H1 (cell line): ENCODE measurements at regions not wholly inside any gene's neighbourhood (a gene's known extent, or its start where the extent isn't known, plus 50 kb on each side); places are given as distances from the start of the nearest gene placed in this dataset.
A peak's percentile ranks its signal among the peaks of the same experiment; 100 is the strongest.

Source experiments
- CTCF ChIA-PET: fragments of 300-600 bp; sonication (Branson Sonifier 250); formaldehyde crosslinking; loops from one replicate; lab custom pipeline; 2021; ENCODE audit not compliant: partially characterized antibody; lab: Charles Lee
- POLR2A ChIA-PET: fragments of 300-600 bp; sonication (Branson Sonifier 250); formaldehyde crosslinking; loops from one replicate; lab custom pipeline; 2021; ENCODE audit warnings: inconsistent platforms; ENCODE audit not compliant: partially characterized antibody; lab: Charles Lee
- DNase-seq, 2 experiments: peaks; one replicate each; pipeline versions ENCODE4 v3.0.0 to v3.0.0-alpha.2; 2010 to 2022; ENCODE audit warnings: low spot score in 2 of 2, low read depth in 1 of 2, mixed read lengths in 1 of 2
- FAIRE-seq: peaks from 2 replicates; lab custom pipeline; 2011; peaks lifted over from hg19 to GRCh38; lab: Jason Lieb, UNC
- H2AFZ ChIP-seq: 2 replicates; pipeline ENCODE4 v1.8.1; 2012; ENCODE audit warnings: low read length, inconsistent platforms
- H2AK5ac ChIP-seq: 2 replicates; pipeline ENCODE4 v1.6.1; 2013; ENCODE audit warnings: low read depth, low read length
- H2BK120ac ChIP-seq: replicated peaks from 2 replicates; pipeline ENCODE3; 2013; ENCODE audit warnings: low read depth, low read length, inconsistent platforms
- H2BK12ac ChIP-seq: 2 replicates; pipeline ENCODE4 v1.6.1; 2013; ENCODE audit warnings: low read depth, low read length
- H2BK15ac ChIP-seq: 2 replicates; pipeline ENCODE4 v1.6.1; 2013; ENCODE audit warnings: low read length
- H2BK20ac ChIP-seq: 2 replicates; pipeline ENCODE4 v1.6.1; 2013; ENCODE audit warnings: low read length
- H2BK5ac ChIP-seq: 2 replicates; pipeline ENCODE4 v1.6.1; 2013; ENCODE audit warnings: low read depth, low read length
- H3K14ac ChIP-seq: 2 replicates; pipeline ENCODE4 v1.6.1; 2013; ENCODE audit warnings: inconsistent platforms; ENCODE audit not compliant: insufficient read length
- H3K18ac ChIP-seq: 2 replicates; pipeline ENCODE4 v1.6.1; 2013; ENCODE audit warnings: low read length; ENCODE audit errors: extremely low read depth
- H3K23ac ChIP-seq: 2 replicates; pipeline ENCODE4 v1.6.1; 2013; ENCODE audit warnings: inconsistent platforms; ENCODE audit not compliant: insufficient read length
- H3K23me2 ChIP-seq: 2 replicates; pipeline ENCODE4 v1.6.1; 2013; ENCODE audit warnings: low read depth, low read length
- H3K27ac ChIP-seq: 2 replicates; pipeline ENCODE4 v1.6.1; 2011; ENCODE audit warnings: low read depth, low read length, inconsistent platforms
- H3K27me3 ChIP-seq, 4 experiments: replicated peaks in 1 of 4; 1 replicate in 1 of 4; 2 replicates in 3 of 4; pipeline versions ENCODE4 v1.6.1 to v1.8.1; 2011 to 2013; ENCODE audit warnings: low read length in 3 of 4, mild to moderate bottlenecking in 3 of 4, inconsistent platforms in 2 of 4, mixed read lengths in 2 of 4, moderate library complexity in 1 of 4; ENCODE audit not compliant: control insufficient read depth in 3 of 4, insufficient read depth in 3 of 4; ENCODE audit errors: extremely low read depth in 1 of 4
- H3K36me3 ChIP-seq, 4 experiments: 2 replicates each; pipeline versions ENCODE4 v1.6.1 to v1.8.1; 2011 to 2013; ENCODE audit warnings: mild to moderate bottlenecking in 4 of 4, low read length in 3 of 4, moderate library complexity in 2 of 4, control low read depth in 1 of 4, inconsistent platforms in 1 of 4; ENCODE audit not compliant: insufficient read depth in 4 of 4, control insufficient read depth in 2 of 4
- H3K4ac ChIP-seq: replicated peaks from 2 replicates; pipeline ENCODE3; 2013; ENCODE audit warnings: low read length, low read depth, mixed read lengths, inconsistent platforms; ENCODE audit not compliant: insufficient read length
- H3K4me1 ChIP-seq, 4 experiments: replicated peaks in 1 of 4; 1 replicate in 1 of 4; 2 replicates in 3 of 4; pipeline versions ENCODE4 v1.6.1 to v1.8.1; 2011 to 2013; ENCODE audit warnings: low read length in 3 of 4, inconsistent platforms in 2 of 4, mixed read lengths in 1 of 4; ENCODE audit not compliant: insufficient read depth in 4 of 4, control insufficient read depth in 3 of 4
- H3K4me2 ChIP-seq, 2 experiments: 2 replicates each; pipeline versions ENCODE4 v1.6.1 to v1.8.1; 2011 to 2013; ENCODE audit warnings: low read depth in 2 of 2, low read length in 2 of 2, control low read depth in 1 of 2, inconsistent platforms in 1 of 2, mild to moderate bottlenecking in 1 of 2; ENCODE audit not compliant: insufficient read depth in 1 of 2
- H3K4me3 ChIP-seq, 4 experiments: fragments of 200-600, 300-600 bp in 1 of 4; sonication (generic), shearing (Covaris generic), sonication (Bioruptor Twin) in 1 of 4; 2 replicates each; pipeline versions ENCODE4 v1.5.1 to v1.8.1; 2011 to 2016; ENCODE audit warnings: low read length in 4 of 4, low read depth in 3 of 4, control low read depth in 2 of 4, inconsistent platforms in 2 of 4, mild to moderate bottlenecking in 2 of 4, mixed read lengths in 1 of 4, moderate library complexity in 1 of 4; ENCODE audit not compliant: insufficient read depth in 2 of 4; ENCODE audit errors: extremely low read depth in 1 of 4
- H3K56ac ChIP-seq: replicated peaks from 2 replicates; pipeline ENCODE3; 2013; ENCODE audit warnings: low read depth, mild to moderate bottlenecking, mixed read lengths, low read length, inconsistent platforms; ENCODE audit not compliant: insufficient read length
- H3K79me1 ChIP-seq: 2 replicates; pipeline ENCODE4 v1.6.1; 2013; ENCODE audit warnings: low read depth, low read length, control low read depth
- H3K79me2 ChIP-seq, 2 experiments: 2 replicates each; pipeline versions ENCODE4 v1.6.1 to v1.8.1; 2012 to 2013; ENCODE audit warnings: low read length in 2 of 2, mild to moderate bottlenecking in 2 of 2, inconsistent platforms in 1 of 2; ENCODE audit not compliant: insufficient read depth in 2 of 2, control insufficient read depth in 1 of 2
- H3K9ac ChIP-seq, 4 experiments: replicated peaks in 1 of 4; 1 replicate in 1 of 4; 2 replicates in 3 of 4; pipeline versions ENCODE4 v1.6.1 to v1.8.1; 2011 to 2013; ENCODE audit warnings: low read depth in 3 of 4, low read length in 3 of 4, control low read depth in 2 of 4, mild to moderate bottlenecking in 2 of 4, moderate library complexity in 2 of 4, inconsistent platforms in 1 of 4; ENCODE audit errors: extremely low read depth in 1 of 4
- H3K9me3 ChIP-seq, 2 experiments: 2 replicates each; pipeline versions ENCODE4 v1.6.1 to v1.8.1; 2012 to 2013; ENCODE audit warnings: mild to moderate bottlenecking in 2 of 2, moderate library complexity in 2 of 2, control low read depth in 1 of 2, inconsistent platforms in 1 of 2, low read depth in 1 of 2, low read length in 1 of 2, mixed read lengths in 1 of 2; ENCODE audit not compliant: insufficient read depth in 2 of 2
- H4K20me1 ChIP-seq, 2 experiments: replicated peaks in 1 of 2; 2 replicates each; pipeline versions ENCODE3 to v1.8.1; 2011 to 2013; ENCODE audit warnings: inconsistent platforms in 2 of 2, low read length in 2 of 2, mild to moderate bottlenecking in 1 of 2; ENCODE audit not compliant: insufficient read depth in 2 of 2, control insufficient read depth in 1 of 2
- H4K5ac ChIP-seq: 2 replicates; pipeline ENCODE4 v1.6.1; 2013; ENCODE audit warnings: low read length, low read depth, mixed read lengths, inconsistent platforms; ENCODE audit not compliant: insufficient read length
- H4K8ac ChIP-seq: 2 replicates; pipeline ENCODE4 v1.8.0; 2013; ENCODE audit warnings: mild to moderate bottlenecking, moderate library complexity, low read length, inconsistent platforms; ENCODE audit not compliant: insufficient read depth; ENCODE audit errors: extremely low read depth
- H4K91ac ChIP-seq: replicated peaks from 2 replicates; pipeline ENCODE3; 2013; ENCODE audit warnings: low read length, mixed read lengths, inconsistent platforms; ENCODE audit not compliant: insufficient read length
- ASH2L ChIP-seq: fragments of 200-600, 300-600 bp; sonication (generic); IDR thresholded peaks from one replicate; pipeline ENCODE4 v1.7.1; 2017; ENCODE audit warnings: low read length
- HDAC2 ChIP-seq, 2 experiments: fragments of 300-600 bp in 1 of 2; sonication (generic) in 1 of 2; IDR thresholded peaks; 2 replicates each; pipeline ENCODE4 v1.6.1; 2011 to 2012; ENCODE audit warnings: low read depth in 2 of 2, low read length in 2 of 2, mild to moderate bottlenecking in 2 of 2, moderate library complexity in 2 of 2, borderline replicate concordance in 1 of 2, inconsistent platforms in 1 of 2
- KDM1A ChIP-seq: fragments of 200-600, 300-600 bp; sonication (generic); IDR thresholded peaks from 2 replicates; pipeline ENCODE4 v1.7.1; 2016; ENCODE audit warnings: mild to moderate bottlenecking, low read length, borderline replicate concordance
- KDM4A ChIP-seq: IDR thresholded peaks from one replicate; pipeline ENCODE4 v1.7.1; 2012; ENCODE audit warnings: low read depth, mild to moderate bottlenecking, moderate library complexity, low read length, inconsistent platforms; ENCODE audit not compliant: severe bottlenecking
- NANOG ChIP-seq: IDR thresholded peaks from 2 replicates; pipeline ENCODE4 v1.6.1; 2011; ENCODE audit warnings: low read length, low read depth, mild to moderate bottlenecking, inconsistent platforms; ENCODE audit not compliant: insufficient read depth, poor library complexity, severe bottlenecking
- NRF1 ChIP-seq: IDR thresholded peaks from 2 replicates; pipeline ENCODE4 v1.6.1; 2011; ENCODE audit warnings: mild to moderate bottlenecking, low read depth, low read length, improper control_type of control experiment
- POU5F1 ChIP-seq: IDR thresholded peaks from 2 replicates; pipeline ENCODE4 v1.6.1; 2011; ENCODE audit warnings: low read depth, mild to moderate bottlenecking, low read length, moderate library complexity
- SP4 ChIP-seq: IDR thresholded peaks from 2 replicates; pipeline ENCODE4 v1.6.1; 2012; ENCODE audit warnings: low read length, inconsistent platforms
- SUZ12 ChIP-seq: fragments of 200-600 bp; sonication (generic); IDR thresholded peaks from 2 replicates; pipeline ENCODE4 v1.6.1; 2012; ENCODE audit warnings: mild to moderate bottlenecking, inconsistent platforms, low read length, moderate library complexity, mixed read lengths
- TAF7 ChIP-seq: optimal IDR thresholded peaks from 2 replicates; pipeline ENCODE3; 2011; ENCODE audit warnings: low read depth, mild to moderate bottlenecking, inconsistent platforms, low read length, moderate library complexity, borderline replicate concordance
- TCF12 ChIP-seq: IDR thresholded peaks from 2 replicates; pipeline ENCODE4 v1.6.1; 2011; ENCODE audit warnings: low read depth, mild to moderate bottlenecking, low read length
- YY1 ChIP-seq: IDR thresholded peaks from 2 replicates; pipeline ENCODE4 v1.6.1; 2011; ENCODE audit warnings: low read depth, mild to moderate bottlenecking, low read length
- WGBS, 2 experiments: shearing (Covaris generic) in 1 of 2; methylation state at CpG; one replicate each; pipeline versions ENCODE4 v1.1.6 to v1.1.7; 2013 to 2015; ENCODE audit warnings: low lambda C conversion rate in 2 of 2, mixed read lengths in 2 of 2, inconsistent platforms in 1 of 2, low coverage in 1 of 2, missing lambda C conversion rate in 1 of 2; ENCODE audit not compliant: insufficient replicate concordance in 2 of 2, insufficient coverage in 1 of 2, insufficient read length in 1 of 2; ENCODE audit errors: extremely low coverage in 1 of 2, missing lambda C conversion rate in 1 of 2; 5-methylcytosine and 5-hydroxymethylcytosine counted together

DNA sequence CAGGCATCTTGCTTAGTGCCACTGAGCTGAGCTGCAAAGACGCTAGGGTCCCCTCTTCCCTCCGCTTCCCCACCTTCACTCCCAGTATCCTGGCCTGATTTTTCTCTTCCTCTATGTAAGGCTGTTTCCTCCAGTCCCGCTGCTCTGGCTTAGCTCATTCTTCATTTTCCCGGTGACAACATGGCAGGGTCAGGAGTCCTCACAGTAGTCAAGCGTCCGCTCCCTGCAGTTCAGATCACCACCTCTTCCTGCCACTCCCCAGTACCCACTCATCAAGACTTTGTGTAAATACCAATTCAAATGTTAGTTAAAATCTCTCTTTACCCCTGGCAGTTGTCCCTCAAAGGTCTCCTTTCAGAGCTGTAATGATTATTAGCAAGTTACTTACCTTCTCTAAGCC is 650.4 kb upstream of the CELF2 start:
- Histone ChIP-seq H3K79me1 (no peaks in the 10 kb centered on the region), H4K91ac (no peak overlapping the region), H3K4me1 (peaks cover 0 to 3% (median 0%) of the 10 kb centered on the region in 4 experiments; a peak in 1 of 7 replicates), H2BK5ac (no peak overlapping the region), H3K9ac (no peak overlapping the region), H2BK120ac (no peak overlapping the region), H3K4me2 (no peak overlapping the region), H3K23ac (no peak overlapping the region), H3K18ac (no peak overlapping the region), H3K9me3 (no peaks in the 10 kb centered on the region), H3K27me3 (no peaks in the 10 kb centered on the region), H4K5ac (no peak overlapping the region), H3K4me3 (no peak overlapping the region), H2AFZ (0 out of 2 replicates have a peak overlapping the region, but pooled peaks have one; percentile 27), H2BK12ac (no peak overlapping the region), H4K20me1 (no peaks in the 10 kb centered on the region), H3K4ac (no peak overlapping the region), H3K36me3 (no peaks in the 10 kb centered on the region), H3K14ac (no peak overlapping the region), H2BK20ac (no peak overlapping the region), H3K27ac (no peak overlapping the region; the same call in 1 of the 2 replicates), H3K23me2 (no peaks in the 10 kb centered on the region), H3K79me2 (no peaks in the 10 kb centered on the region), H4K8ac (no peak overlapping the region), H3K56ac (no peak overlapping the region), H2BK15ac (no peak overlapping the region; the same call in 1 of the 2 replicates), H2AK5ac (no peak overlapping the region)
- ChIA-PET CTCF (interaction anchor here (1.6 kb wide), 1 partner anchor 9 kb away, joined by 7 read pairs; no protein-coding TSS in a partner anchor), POLR2A (no interaction called here)
- 89% methylated on average over 6 of the region's 6 CpGs; no CpG with 5 or more reads in 1 of the 2 experiments for WGBS, 2 experiments
- no peak for DNase-seq
- FAIRE-seq: no peak
- TF ChIP-seq NANOG (no peak), SUZ12 (no peak), SP4 (no peak), POU5F1 (no peak), ASH2L (no peak), TCF12 (no peak), NRF1 (no peak), KDM4A (no peak), KDM1A (no peak), TAF7 (no peak), HDAC2 (IDR thresholded peaks at IDR 0.05; ENCODE audit: borderline replicate concordance in 1 of 2, low read depth in 2 of 2, low read length in 2 of 2) (no peak), YY1 (no peak)
